Smooth muscle cell (in vitro differentiated cells): ENCODE measurements at regions not wholly inside any gene's neighbourhood (a gene's known extent, or its start where the extent isn't known, plus 50 kb on each side); places are given as distances from the start of the nearest gene placed in this dataset.

Source experiments
- DNase-seq: peaks from one replicate; lab custom pipeline; 2025; ENCODE audit not compliant: unreplicated experiment; lab: John Stamatoyannopoulos, UW
- H2AFZ ChIP-seq: fragments of 200-600 bp; sonication (generic); 2 replicates; pipeline ENCODE4 v1.6.0; 2016; ENCODE audit warnings: antibody characterized with exemption, low read depth, mild to moderate bottlenecking
- H3F3A ChIP-seq: fragments of 200-600 bp; sonication (generic); 2 replicates; pipeline ENCODE4 v1.6.0; 2017; ENCODE audit warnings: antibody characterized with exemption, low read depth
- H3K27ac ChIP-seq: fragments of 200-600 bp; sonication (generic); 2 replicates; pipeline ENCODE4 v1.5.1; 2016; ENCODE audit warnings: low read depth, mild to moderate bottlenecking
- H3K27me3 ChIP-seq: fragments of 200-600 bp; sonication (generic); 2 replicates; pipeline ENCODE4 v1.6.1; 2016; ENCODE audit warnings: low read depth, mild to moderate bottlenecking
- H3K36me3 ChIP-seq: fragments of 200-600 bp; sonication (generic); 2 replicates; pipeline ENCODE4 v1.5.1; 2016; ENCODE audit warnings: low read depth
- H3K4me1 ChIP-seq: fragments of 200-600 bp; sonication (generic); 2 replicates; pipeline ENCODE4 v1.5.1; 2016; ENCODE audit warnings: low read depth
- H3K4me2 ChIP-seq: fragments of 200-600 bp; sonication (generic); 2 replicates; pipeline ENCODE4 v1.6.0; 2016; ENCODE audit warnings: mild to moderate bottlenecking
- H3K4me3 ChIP-seq: fragments of 200-600 bp; sonication (generic); 2 replicates; pipeline ENCODE4 v1.5.1; 2016; ENCODE audit warnings: mild to moderate bottlenecking
- H3K79me2 ChIP-seq: fragments of 200-600 bp; sonication (generic); 2 replicates; pipeline ENCODE4 v1.6.0; 2016; ENCODE audit warnings: low read depth, mild to moderate bottlenecking
- H3K9ac ChIP-seq: fragments of 200-600 bp; sonication (generic); 2 replicates; pipeline ENCODE4 v1.6.0; 2016; ENCODE audit warnings: low read depth
- H3K9me3 ChIP-seq: fragments of 200-600 bp; sonication (generic); replicated peaks from 2 replicates; pipeline ENCODE4 v1.5.1; 2016; ENCODE audit warnings: low read depth
- H4K20me1 ChIP-seq: fragments of 200-600 bp; sonication (generic); 2 replicates; pipeline ENCODE4 v1.6.0; 2016; ENCODE audit warnings: low read depth
- CTCF ChIP-seq: fragments of 200-600 bp; sonication (generic); IDR thresholded peaks from 2 replicates; pipeline ENCODE4 v1.5.1; 2017; ENCODE audit warnings: borderline replicate concordance, mild to moderate bottlenecking, antibody characterized with exemption; ENCODE audit not compliant: insufficient read depth, poor library complexity, severe bottlenecking
- WGBS: methylation state at CpG from one replicate; pipeline ENCODE4 v1.1.7; 2016; ENCODE audit warnings: low lambda C conversion rate; 5-methylcytosine and 5-hydroxymethylcytosine counted together

- Histone ChIP-seq H4K20me1 (no peaks in the 10 kb centered on the region), H3K4me2 (no peak overlapping the region), H3K79me2 (no peaks in the 10 kb centered on the region), H3K9ac (no peak overlapping the region), H3K9me3 (peaks cover 3% of the 10 kb centered on the region), H3K36me3 (no peaks in the 10 kb centered on the region), H3K27ac (no peak overlapping the region), H3K4me1 (no peaks in the 10 kb centered on the region), H3K27me3 (no peaks in the 10 kb centered on the region), H2AFZ (no peak overlapping the region), H3F3A (no peaks in the 10 kb centered on the region), H3K4me3 (no peak overlapping the region)
- no peak for TF ChIP-seq CTCF
- no peak for DNase-seq
- 95% methylated on average over 28 of the region's 28 CpGs for WGBS
These were observed 158.6 kb upstream of the ALG10B start for GRCh38 chr12:38157933-38158401.

- H3K79me2 ChIP-seq = no peaks in the 10 kb centered on the region
- H3K9me3 ChIP-seq = peaks cover 3% of the 10 kb centered on the region
These were observed 158.0 kb upstream of the ALG10B start for GRCh38 chr12:38158428-38159091.

GRCh38 chr12:38159092-38159551 is 157.5 kb upstream of the ALG10B start:
- TF ChIP-seq CTCF = no peak
- no peaks in the 10 kb centered on the region for H3K27me3 ChIP-seq
- H3K4me3 ChIP-seq = no peak overlapping the region
- H3K4me1 ChIP-seq = no peaks in the 10 kb centered on the region
- H3K79me2 ChIP-seq = no peaks in the 10 kb centered on the region
- no peak overlapping the region for H2AFZ ChIP-seq
- H3K9ac ChIP-seq = no peak overlapping the region
- no peaks in the 10 kb centered on the region for H3K36me3 ChIP-seq
- no peak overlapping the region for H3K4me2 ChIP-seq
- peaks cover 3% of the 10 kb centered on the region for H3K9me3 ChIP-seq
- H3F3A ChIP-seq = no peaks in the 10 kb centered on the region
- H3K27ac ChIP-seq = no peak overlapping the region
- H4K20me1 ChIP-seq = no peaks in the 10 kb centered on the region
- no peak for DNase-seq
- WGBS = 90% methylated on average over 19 of the region's 19 CpGs

More at GRCh38 chr12:38158428-38159091, 158.0 kb upstream of the ALG10B start:
- no peaks in the 10 kb centered on the region for H3K36me3 ChIP-seq
- no peak overlapping the region for H2AFZ ChIP-seq
- 90% methylated on average over 32 of the region's 32 CpGs for WGBS
- H3K4me2 ChIP-seq = no peak overlapping the region
- H3F3A ChIP-seq = no peaks in the 10 kb centered on the region
- H3K4me1 ChIP-seq = no peaks in the 10 kb centered on the region
- H3K27me3 ChIP-seq = no peaks in the 10 kb centered on the region
- no peak overlapping the region for H3K9ac ChIP-seq
- no peaks in the 10 kb centered on the region for H4K20me1 ChIP-seq
- no peak overlapping the region for H3K27ac ChIP-seq
- TF ChIP-seq CTCF = no peak
- no peak for DNase-seq
- no peak overlapping the region for H3K4me3 ChIP-seq

- Histone ChIP-seq H3K79me2 (no peaks in the 10 kb centered on the region), H3K4me2 (no peak overlapping the region), H3K4me1 (no peaks in the 10 kb centered on the region), H3K4me3 (no peak overlapping the region), H3K27me3 (no peaks in the 10 kb centered on the region), H3K9ac (no peak overlapping the region), H3K36me3 (no peaks in the 10 kb centered on the region), H2AFZ (no peak overlapping the region), H3F3A (no peaks in the 10 kb centered on the region), H3K9me3 (peaks cover 3% of the 10 kb centered on the region), H4K20me1 (no peaks in the 10 kb centered on the region), H3K27ac (no peak overlapping the region)
- DNase-seq = no peak
- WGBS = 87% methylated on average over 39 of the region's 39 CpGs
- TF ChIP-seq CTCF = no peak
These were observed 156.8 kb upstream of the ALG10B start for GRCh38 chr12:38159591-38160317.
